C4-2B (cell line): ENCODE measurements at regions not wholly inside any gene's neighbourhood (a gene's known extent, or its start where the extent isn't known, plus 50 kb on each side); places are given as distances from the start of the nearest gene placed in this dataset.

ENCODE experiments used
- H3K27ac ChIP-seq: fragments of 450-650 bp; 2 replicates; pipeline ENCODE4 v1.5.1; 2017
- ZFX ChIP-seq: fragments of 450-650 bp; IDR thresholded peaks from 2 replicates; pipeline ENCODE4 v1.6.1; 2017
- TF ChIP-seq, protein P1 (sequence below): fragments of 450-650 bp; conservative IDR thresholded peaks from 2 replicates; pipeline ENCODE4 v1.5.1; 2017; ENCODE audit warnings: mild to moderate bottlenecking

DNA sequence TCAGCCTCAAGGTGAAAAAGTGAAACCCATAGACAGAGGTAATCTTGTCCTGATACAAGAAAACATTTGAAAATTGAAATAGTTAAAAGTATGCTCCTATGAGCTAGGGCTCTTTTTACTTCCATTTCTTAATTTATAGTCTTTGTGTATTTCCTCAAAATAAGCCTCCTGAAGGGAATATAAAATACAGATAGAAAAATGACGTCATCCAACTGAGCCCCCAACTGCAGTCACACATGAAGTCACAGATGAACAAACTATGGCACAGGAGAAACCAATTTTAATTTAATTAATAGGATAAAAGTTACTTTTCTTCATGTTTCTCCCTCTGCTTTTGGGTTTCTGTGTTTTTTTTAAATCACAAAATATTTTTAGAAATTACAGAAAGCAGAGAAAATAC is 280.3 kb downstream of the HTR7 start:
- H3K27ac ChIP-seq, result no peak overlapping the region
- TF ChIP-seq ZFX, result no peak
- TF ChIP-seq, protein P1, sequence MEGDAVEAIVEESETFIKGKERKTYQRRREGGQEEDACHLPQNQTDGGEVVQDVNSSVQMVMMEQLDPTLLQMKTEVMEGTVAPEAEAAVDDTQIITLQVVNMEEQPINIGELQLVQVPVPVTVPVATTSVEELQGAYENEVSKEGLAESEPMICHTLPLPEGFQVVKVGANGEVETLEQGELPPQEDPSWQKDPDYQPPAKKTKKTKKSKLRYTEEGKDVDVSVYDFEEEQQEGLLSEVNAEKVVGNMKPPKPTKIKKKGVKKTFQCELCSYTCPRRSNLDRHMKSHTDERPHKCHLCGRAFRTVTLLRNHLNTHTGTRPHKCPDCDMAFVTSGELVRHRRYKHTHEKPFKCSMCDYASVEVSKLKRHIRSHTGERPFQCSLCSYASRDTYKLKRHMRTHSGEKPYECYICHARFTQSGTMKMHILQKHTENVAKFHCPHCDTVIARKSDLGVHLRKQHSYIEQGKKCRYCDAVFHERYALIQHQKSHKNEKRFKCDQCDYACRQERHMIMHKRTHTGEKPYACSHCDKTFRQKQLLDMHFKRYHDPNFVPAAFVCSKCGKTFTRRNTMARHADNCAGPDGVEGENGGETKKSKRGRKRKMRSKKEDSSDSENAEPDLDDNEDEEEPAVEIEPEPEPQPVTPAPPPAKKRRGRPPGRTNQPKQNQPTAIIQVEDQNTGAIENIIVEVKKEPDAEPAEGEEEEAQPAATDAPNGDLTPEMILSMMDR, result no peak

DNA sequence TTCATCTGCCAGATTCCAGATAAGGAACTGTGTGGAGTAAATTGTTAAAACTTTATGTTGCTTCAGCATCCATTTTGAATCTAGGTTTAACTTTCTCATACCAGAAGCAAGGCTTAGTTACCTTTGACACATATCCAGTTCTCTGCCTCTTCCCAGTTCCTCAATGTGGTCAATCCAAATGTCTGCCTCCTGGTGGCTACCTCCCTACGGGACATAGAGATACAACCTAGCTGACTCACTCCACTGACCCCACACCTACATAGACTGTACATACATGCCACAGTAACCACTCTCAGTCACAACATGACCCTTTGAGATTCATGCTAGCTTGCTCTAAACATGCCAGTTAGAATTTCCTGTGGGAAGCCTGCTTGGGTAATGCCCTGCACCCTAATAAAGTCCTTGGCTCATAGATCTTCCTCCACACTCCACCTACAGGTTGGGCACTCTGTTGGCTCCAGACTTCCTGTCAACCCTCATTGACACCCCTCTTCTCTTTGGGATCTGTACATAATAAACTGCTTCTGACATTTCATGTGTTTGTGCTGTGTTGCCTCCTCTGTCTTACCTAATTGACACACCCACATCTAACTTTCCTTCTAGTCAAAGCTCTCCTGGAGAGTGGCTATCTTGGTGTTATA is 278.1 kb downstream of the HTR7 start:
- TF ChIP-seq, protein P1, result peak; percentile 51
- no peak for TF ChIP-seq ZFX
- H3K27ac ChIP-seq, result no peak overlapping the region; the same call in 1 of the 2 replicates

DNA sequence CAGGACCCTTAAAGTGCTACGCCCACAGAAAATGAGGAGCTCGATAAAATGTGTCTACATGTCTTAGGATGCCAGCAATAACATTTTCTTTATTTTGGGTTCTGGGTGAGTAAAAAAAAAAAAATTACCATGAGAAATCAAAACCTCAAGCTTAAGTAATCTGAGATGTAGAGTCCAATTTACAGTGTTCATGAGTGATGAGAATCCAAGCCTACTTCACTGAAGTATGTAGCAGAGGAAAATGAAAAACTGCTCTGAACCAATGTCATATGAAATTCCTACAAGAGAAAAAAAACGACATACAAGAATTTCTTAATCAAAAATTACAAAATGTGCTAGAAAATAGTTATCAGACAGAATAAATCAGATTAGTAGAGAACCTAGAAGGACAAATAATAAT is 274.4 kb downstream of the HTR7 start:
- H3K27ac ChIP-seq, result no peak overlapping the region
- TF ChIP-seq, protein P1, result no peak
- no peak for TF ChIP-seq ZFX

DNA sequence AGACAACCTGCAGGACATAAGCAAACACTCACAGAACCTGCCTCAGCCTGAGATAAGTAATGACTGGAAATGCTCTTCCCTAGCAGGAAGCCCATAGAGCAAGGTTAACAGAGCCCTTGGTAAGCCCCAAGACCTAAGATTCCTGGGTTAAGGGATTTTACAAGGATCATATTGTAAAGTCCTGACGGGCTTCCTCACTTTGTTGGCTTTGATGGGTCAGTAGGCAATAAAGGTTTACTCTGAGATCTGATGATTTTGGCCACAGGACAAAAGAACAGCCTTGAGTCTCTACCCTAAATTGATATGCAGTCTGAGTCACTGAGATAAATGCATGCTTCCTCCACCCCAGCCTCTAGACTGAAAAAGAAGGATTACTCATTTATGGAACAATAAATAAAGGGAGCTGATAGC is 270.8 kb downstream of the HTR7 start:
- TF ChIP-seq, protein P1, result no peak
- no peak for TF ChIP-seq ZFX
- no peak overlapping the region for H3K27ac ChIP-seq

DNA sequence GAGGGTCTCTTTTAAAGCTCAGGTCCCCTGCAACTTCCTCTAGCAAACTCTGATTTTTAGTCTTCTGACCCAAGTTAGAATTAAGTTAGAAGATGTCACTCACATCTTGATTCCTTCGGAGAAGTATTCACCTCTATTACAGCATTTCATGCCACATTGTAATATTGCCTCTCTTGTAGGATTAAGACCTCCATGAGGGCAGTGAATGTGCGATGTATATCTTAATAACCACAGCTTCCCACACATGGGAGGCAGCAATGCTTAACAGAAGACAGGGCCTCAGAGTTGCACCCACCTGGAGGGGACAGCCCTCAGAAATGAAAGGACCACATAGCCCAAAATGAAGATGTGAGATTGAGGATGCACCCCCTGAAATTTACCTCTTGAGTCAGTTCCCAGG is 270.3 kb downstream of the HTR7 start:
- no peak overlapping the region for H3K27ac ChIP-seq
- no peak for TF ChIP-seq ZFX
- TF ChIP-seq, protein P1, result no peak

DNA sequence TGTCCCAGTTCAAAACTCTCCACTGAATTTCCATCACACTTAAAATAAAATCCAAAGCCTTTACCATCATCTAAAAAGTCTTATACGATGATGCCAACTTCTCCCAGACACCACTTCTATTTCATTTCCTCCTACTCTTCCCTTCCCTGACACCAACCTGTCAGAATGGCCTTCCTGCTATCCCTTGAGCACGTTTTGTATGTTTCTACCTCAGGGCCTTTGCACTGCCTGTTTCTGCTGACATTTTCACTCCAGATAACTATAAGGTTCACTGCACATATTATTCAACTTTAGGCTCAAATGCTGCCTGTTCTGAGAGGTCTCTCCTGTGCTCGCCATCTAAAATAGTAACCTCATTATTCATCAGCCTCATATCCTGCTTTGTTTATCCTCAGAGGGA is 269.6 kb downstream of the HTR7 start:
- TF ChIP-seq, protein P1, result no peak
- no peak for TF ChIP-seq ZFX

DNA sequence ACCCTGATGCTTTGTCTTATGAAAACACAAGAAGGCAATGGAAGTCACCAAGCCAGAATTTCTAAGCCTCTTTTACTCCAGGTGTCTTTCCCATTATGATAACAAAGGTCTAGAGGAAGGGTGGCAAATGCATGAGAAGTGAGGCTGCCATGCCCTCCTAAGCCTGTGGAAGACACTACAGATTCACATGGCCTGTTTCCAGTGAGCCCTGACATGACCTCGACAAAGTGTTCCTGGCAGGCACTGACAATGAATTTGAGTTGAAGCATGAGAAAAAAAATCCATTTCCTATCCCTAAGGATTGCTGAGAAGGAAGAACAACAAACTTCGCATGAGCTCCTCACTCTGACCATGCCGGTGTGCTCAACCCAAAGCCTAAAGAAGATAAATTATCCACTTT is 268.0 kb downstream of the HTR7 start:
- H3K27ac ChIP-seq, result peak overlapping the region; percentile 39; the same call in 1 of the 2 replicates
- TF ChIP-seq ZFX, result no peak
- TF ChIP-seq, protein P1, result no peak; the same call in 1 of the 2 replicates

More for the DNA sequence above, 269.6 kb downstream of the HTR7 start:
- no peak overlapping the region for H3K27ac ChIP-seq
